OCI-LY7 (cell line): ENCODE measurements at regions not wholly inside any gene's neighbourhood (a gene's known extent, or its start where the extent isn't known, plus 50 kb on each side); places are given as distances from the start of the nearest gene placed in this dataset.

Source experiments
- BruUV-seq: library from RNA; stranded (reverse); fragments of 400-500 nt; replicated peaks from 2 replicates; lab custom pipeline; 2021; lab: Mats Ljungman, UMichigan
- CTCF ChIA-PET: fragments of 300-600 bp; sonication (Branson Sonifier 250); formaldehyde crosslinking; loops from one replicate; lab custom pipeline; 2022; ENCODE audit warnings: antibody characterized with exemption; ENCODE audit not compliant: unreplicated experiment; lab: Charles Lee
- POLR2A ChIA-PET: fragments of 300-600 bp; sonication (Branson Sonifier 250); formaldehyde crosslinking; loops from one replicate; lab custom pipeline; 2022; ENCODE audit warnings: antibody characterized with exemption; lab: Charles Lee
- DNase-seq: peaks from one replicate; pipeline ENCODE4 v3.0.0-alpha.2; 2015; ENCODE audit warnings: low spot score
- H2AFZ ChIP-seq: fragments of 200-600 bp; sonication (generic), shearing (Covaris generic); 2 replicates; pipeline ENCODE4 v1.6.1; 2014; ENCODE audit warnings: mild to moderate bottlenecking, antibody characterized with exemption, low read length, moderate library complexity
- H3K27ac ChIP-seq: fragments of 200-600 bp; sonication (generic); 2 replicates; pipeline ENCODE4 v1.5.1; 2014; ENCODE audit warnings: mixed run types, low read depth, mild to moderate bottlenecking, moderate library complexity, low read length, inconsistent platforms; ENCODE audit not compliant: poor library complexity, severe bottlenecking
- H3K36me3 ChIP-seq: fragments of 200-600 bp; sonication (generic); 2 replicates; pipeline ENCODE4 v1.6.1; 2014; ENCODE audit warnings: mild to moderate bottlenecking, antibody characterized with exemption, low read length, moderate library complexity, mixed read lengths; ENCODE audit not compliant: insufficient read depth
- H3K4me1 ChIP-seq: fragments of 200-600 bp; sonication (generic); 2 replicates; pipeline ENCODE4 v1.5.1; 2014; ENCODE audit warnings: mild to moderate bottlenecking, low read length; ENCODE audit not compliant: insufficient read depth, poor library complexity, severe bottlenecking
- H3K4me2 ChIP-seq: fragments of 200-600 bp; sonication (generic); 2 replicates; pipeline ENCODE4 v1.6.1; 2014; ENCODE audit warnings: mild to moderate bottlenecking, low read length
- H3K4me3 ChIP-seq: fragments of 200-600 bp; sonication (generic); 2 replicates; pipeline ENCODE4 v1.5.1; 2014; ENCODE audit warnings: mild to moderate bottlenecking, low read depth, low read length; ENCODE audit not compliant: poor library complexity, severe bottlenecking
- H3K79me2 ChIP-seq: fragments of 200-600 bp; sonication (generic); 2 replicates; pipeline ENCODE4 v1.6.1; 2016; ENCODE audit warnings: low read depth, mild to moderate bottlenecking, low read length, moderate library complexity, mixed read lengths; ENCODE audit not compliant: insufficient read depth
- H3K9me2 ChIP-seq: fragments of 200-600 bp; sonication (generic); 2 replicates; pipeline ENCODE4 v1.6.1; 2016; ENCODE audit warnings: mild to moderate bottlenecking, low read length, mixed read lengths; ENCODE audit not compliant: insufficient read depth
- H3K9me3 ChIP-seq: fragments of 200-600 bp; sonication (generic); 2 replicates; pipeline ENCODE4 v1.6.1; 2014; ENCODE audit warnings: mild to moderate bottlenecking, mixed run types, low read length, mixed read lengths
- H4K20me1 ChIP-seq: fragments of 200-600 bp; sonication (generic); 2 replicates; pipeline ENCODE4 v1.6.1; 2014; ENCODE audit warnings: mild to moderate bottlenecking, antibody characterized with exemption, low read length, moderate library complexity, mixed read lengths; ENCODE audit not compliant: insufficient read depth
- CTCF ChIP-seq: fragments of 200-600 bp; sonication (generic); conservative IDR thresholded peaks from 2 replicates; pipeline ENCODE4 v1.5.1; 2014; ENCODE audit warnings: mild to moderate bottlenecking, antibody characterized with exemption, low read length, moderate library complexity, mixed read lengths
- EZH2phosphoT487 ChIP-seq: fragments of 200-600 bp; sonication (generic); IDR thresholded peaks from 2 replicates; pipeline ENCODE4 v1.6.1; 2018; ENCODE audit warnings: low read depth, borderline replicate concordance, mild to moderate bottlenecking, mixed run types, antibody characterized with exemption, low read length, moderate library complexity, mixed read lengths
- intact Hi-C: fragments of 100-400 bp; cut with micrococcal nuclease; formaldehyde crosslinking; loops from one replicate; pipeline ENCODE4 v1.10.0; 2022; ENCODE audit not compliant: unreplicated experiment

- no peak overlapping the region for H3K27ac ChIP-seq
- no peaks in the 10 kb centered on the region for H3K79me2 ChIP-seq
- H3K9me2 ChIP-seq = no peaks in the 10 kb centered on the region
- H3K4me3 ChIP-seq = no peak overlapping the region
- no TSS peak for BruUV-seq
- intact Hi-C loops = no loop called here
- no peak for DNase-seq
- H3K9me3 ChIP-seq = no peaks in the 10 kb centered on the region
- H4K20me1 ChIP-seq = no peaks in the 10 kb centered on the region
- CTCF ChIA-PET = no interaction called here
- POLR2A ChIA-PET = interaction anchor here (1.1 kb wide), 1 partner anchor 12 kb away, joined by 5 read pairs; no protein-coding TSS in a partner anchor
- TF ChIP-seq EZH2phosphoT487 = no peak
- TF ChIP-seq CTCF = no peak
- H3K4me2 ChIP-seq = no peak overlapping the region
- H3K4me1 ChIP-seq = no peaks in the 10 kb centered on the region
- H3K36me3 ChIP-seq = no peaks in the 10 kb centered on the region
- no peak overlapping the region for H2AFZ ChIP-seq
Measured at GRCh38 chr9:2570615-2571479, 50.7 kb upstream of the VLDLR start.
